PC-9 (cell line): ENCODE measurements at regions not wholly inside any gene's neighbourhood (a gene's known extent, or its start where the extent isn't known, plus 50 kb on each side); places are given as distances from the start of the nearest gene placed in this dataset.

Source experiments
- CTCF ChIP-seq: fragments of 200-600 bp; sonication (generic); conservative IDR thresholded peaks from 2 replicates; pipeline ENCODE4 v1.6.1; 2017; ENCODE audit warnings: mixed run types, antibody characterized with exemption, mild to moderate bottlenecking, moderate library complexity
- EZH2 ChIP-seq: fragments of 200-600 bp; sonication (generic); IDR thresholded peaks from 2 replicates; pipeline ENCODE4 v1.8.0; 2017; ENCODE audit warnings: antibody characterized with exemption, low read depth

- TF ChIP-seq CTCF = no peak
- no peak for TF ChIP-seq EZH2
These were observed 66.1 kb upstream of the GRIP1 start for GRCh38 chr12:66744956-66745383.
